Dedifferentiated amniotic fluid mesenchymal stem cell (primary cell): ENCODE measurements at regions not wholly inside any gene's neighbourhood (a gene's known extent, or its start where the extent isn't known, plus 50 kb on each side); places are given as distances from the start of the nearest gene placed in this dataset.
"Not testable (repeated sequence)": the region's sequence is repeated elsewhere in the genome, so short reads cannot be mapped to it uniquely, and the experiment has no call there.

Experiments
- DNase-seq: peaks from one replicate; pipeline ENCODE4 v3.0.0-alpha.2; 2016; ENCODE audit errors: extremely low spot score

- no peak for DNase-seq
Measured at GRCh38 chrX:98065151-98065550, 1181.4 kb downstream of the RPA4 start.

DNA sequence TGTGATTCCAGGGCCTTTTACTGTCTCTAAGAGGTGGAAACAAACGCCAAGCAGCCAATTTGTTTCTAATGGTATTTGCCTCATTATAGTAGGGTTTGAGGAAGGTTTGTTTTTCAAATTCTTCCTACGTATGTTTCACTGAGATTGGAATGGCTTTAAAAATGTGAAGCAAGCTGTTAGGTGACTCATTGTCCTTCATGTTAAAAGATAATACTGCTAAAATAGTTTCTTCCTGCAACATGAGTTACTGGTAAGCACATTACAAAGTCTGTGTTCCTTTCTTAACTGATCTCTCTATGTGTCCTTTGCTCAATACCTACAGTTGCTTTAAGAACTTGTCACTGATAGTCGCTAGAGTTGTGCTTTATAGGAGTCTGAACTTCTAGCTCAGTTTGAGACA lies 1183.9 kb downstream of the RPA4 start:
- DNase-seq, result no peak

GRCh38 chrX:98068024-98068580 lies 1184.4 kb downstream of the RPA4 start:
- DNase-seq, result no peak

GRCh38 chrX:98071331-98071730 lies 1187.6 kb downstream of the RPA4 start:
- DNase-seq, result no peak

GRCh38 chrX:98077440-98077839 lies 1193.7 kb downstream of the RPA4 start:
- DNase-seq, result no peak

GRCh38 chrX:98111684-98112083 lies 1228.0 kb downstream of the RPA4 start:
- DNase-seq, result no peak

GRCh38 chrX:98114021-98114420 lies 1230.3 kb downstream of the RPA4 start:
- no peak for DNase-seq

- DNase-seq, result no peak
Measured at GRCh38 chrX:98141466-98141865, 1257.8 kb downstream of the RPA4 start.

- no peak for DNase-seq
Measured at GRCh38 chrX:98191003-98191402, 1307.3 kb downstream of the RPA4 start.

- DNase-seq, result no peak
Measured at GRCh38 chrX:98194036-98194435, 1310.3 kb downstream of the RPA4 start.

DNA sequence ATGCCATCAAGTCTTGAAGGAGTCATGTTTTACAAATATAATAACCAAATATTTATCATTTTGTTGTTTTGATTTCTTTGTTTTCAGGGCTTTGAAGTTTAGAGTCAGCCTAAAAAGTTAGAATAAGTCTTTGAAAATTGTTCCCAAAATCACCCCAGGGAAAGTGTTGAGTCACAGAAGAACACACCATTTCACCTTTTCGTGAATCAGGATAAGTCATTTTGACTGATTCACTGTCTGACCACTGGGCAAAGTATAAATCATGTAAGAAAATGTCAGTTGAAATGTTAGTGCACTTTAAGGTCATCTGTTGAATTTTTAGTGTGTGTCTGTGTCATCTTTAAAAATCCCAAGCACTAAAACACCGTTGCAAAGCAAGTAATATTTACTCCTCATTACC lies 1320.1 kb downstream of the RPA4 start:
- DNase-seq, result no peak

DNA sequence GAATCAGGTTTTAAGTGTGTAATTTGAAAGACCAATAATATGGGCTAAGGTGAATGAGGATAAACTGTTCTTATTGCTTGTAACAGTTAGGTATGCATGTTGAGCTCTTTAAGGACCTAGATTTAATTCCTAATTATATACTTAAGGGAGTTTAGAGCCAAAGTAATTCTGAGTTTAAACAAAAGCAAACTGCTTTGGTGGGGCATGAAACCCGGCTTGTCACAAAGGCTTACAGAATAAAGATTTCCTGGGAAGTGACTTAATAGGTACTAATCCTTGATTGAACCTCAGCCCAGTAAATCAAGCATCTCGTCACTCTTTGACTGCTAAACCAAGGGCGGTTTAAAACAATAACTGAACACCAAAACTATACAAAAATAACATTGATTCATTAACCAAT lies 1324.2 kb downstream of the RPA4 start:
- no peak for DNase-seq

GRCh38 chrX:98231003-98231402 lies 1347.3 kb downstream of the RPA4 start:
- no peak for DNase-seq

- not testable (repeated sequence) for DNase-seq
Measured at GRCh38 chrX:98240061-98240460, 1356.4 kb downstream of the RPA4 start.

DNA sequence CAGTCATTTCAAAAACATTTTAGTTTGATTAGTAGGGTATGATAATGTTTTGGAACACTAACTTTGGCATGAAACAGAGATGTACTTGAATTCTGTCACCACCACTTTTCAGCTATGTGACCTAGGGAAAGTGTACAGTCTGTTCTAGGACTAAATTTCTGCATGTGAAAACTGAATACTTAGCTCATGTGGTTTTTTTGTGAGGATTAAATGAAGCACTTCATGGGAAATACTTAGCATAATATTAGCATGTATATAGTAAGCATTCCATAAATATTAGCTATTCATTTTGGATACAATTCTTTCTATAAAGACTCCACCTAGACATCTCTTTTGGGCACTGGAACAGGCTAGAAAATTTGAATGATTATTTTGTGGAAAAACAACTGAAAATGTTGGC lies 1379.4 kb downstream of the RPA4 start:
- DNase-seq, result no peak

- DNase-seq, result no peak
Measured at GRCh38 chrX:98289726-98290125, 1406.0 kb downstream of the RPA4 start.

GRCh38 chrX:98294310-98294709 lies 1410.6 kb downstream of the RPA4 start:
- DNase-seq, result no peak

GRCh38 chrX:98296129-98296528 lies 1412.4 kb downstream of the RPA4 start:
- DNase-seq, result no peak

DNA sequence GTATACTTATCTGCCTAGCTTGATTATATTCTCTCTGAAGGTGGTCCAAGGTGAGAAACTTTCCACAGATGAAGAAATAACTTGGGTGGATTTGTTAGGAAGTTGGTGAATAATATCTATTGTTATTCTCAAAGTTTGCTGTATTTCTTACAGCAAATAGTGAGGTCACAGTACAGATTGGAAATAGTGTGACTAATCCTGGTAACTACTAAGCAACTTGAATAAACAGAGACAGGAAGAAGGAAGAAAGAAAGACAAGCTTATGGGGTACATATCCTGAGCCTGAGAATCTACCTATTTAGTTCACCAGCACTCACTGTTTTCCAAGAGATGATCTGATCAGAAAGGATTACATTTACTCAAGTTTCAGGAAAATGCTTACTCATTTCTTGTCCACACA lies 1416.1 kb downstream of the RPA4 start:
- DNase-seq, result no peak

GRCh38 chrX:98300536-98300935 lies 1416.8 kb downstream of the RPA4 start:
- DNase-seq, result not testable (repeated sequence)

GRCh38 chrX:98331407-98331806 lies 1447.7 kb downstream of the RPA4 start:
- no peak for DNase-seq

DNA sequence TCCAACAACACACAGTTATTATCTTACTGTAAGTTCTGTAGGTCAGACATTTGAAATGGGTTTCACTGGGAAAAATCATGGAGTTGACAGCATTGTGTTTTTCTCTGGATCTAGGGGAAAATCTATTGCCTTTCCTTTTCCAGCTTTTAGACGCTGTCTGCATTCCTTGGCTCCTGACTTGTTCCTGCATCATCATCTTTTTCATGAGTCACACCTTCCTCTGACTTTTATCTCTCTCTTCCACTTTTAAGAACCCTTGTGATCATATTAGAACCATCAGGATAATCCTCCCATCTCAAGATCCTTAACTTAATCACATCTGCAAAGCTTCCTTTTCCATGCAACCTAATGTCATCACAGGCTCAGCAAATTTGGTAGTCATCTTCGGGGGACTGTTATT lies 1454.8 kb downstream of the RPA4 start:
- DNase-seq, result no peak

DNA sequence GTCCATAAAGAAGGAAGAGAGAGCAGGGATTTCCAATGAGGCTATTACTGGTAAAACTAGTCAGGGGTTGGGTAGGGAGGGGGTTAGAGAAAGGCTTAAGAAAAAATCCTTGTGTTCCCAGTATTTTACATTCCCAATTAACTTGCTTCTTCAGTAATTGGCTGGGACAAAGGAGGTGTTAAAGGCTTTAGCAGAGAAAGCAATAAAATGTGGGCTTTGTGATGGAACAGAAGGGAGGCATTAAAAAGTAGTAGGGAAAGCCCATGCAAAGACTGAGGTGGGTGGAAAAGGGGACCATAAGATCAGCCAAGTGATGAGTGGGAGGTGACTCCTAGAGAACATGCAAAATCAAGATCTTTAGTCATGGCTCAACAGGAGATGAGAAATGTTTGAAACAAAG lies 1467.2 kb downstream of the RPA4 start:
- no peak for DNase-seq

DNA sequence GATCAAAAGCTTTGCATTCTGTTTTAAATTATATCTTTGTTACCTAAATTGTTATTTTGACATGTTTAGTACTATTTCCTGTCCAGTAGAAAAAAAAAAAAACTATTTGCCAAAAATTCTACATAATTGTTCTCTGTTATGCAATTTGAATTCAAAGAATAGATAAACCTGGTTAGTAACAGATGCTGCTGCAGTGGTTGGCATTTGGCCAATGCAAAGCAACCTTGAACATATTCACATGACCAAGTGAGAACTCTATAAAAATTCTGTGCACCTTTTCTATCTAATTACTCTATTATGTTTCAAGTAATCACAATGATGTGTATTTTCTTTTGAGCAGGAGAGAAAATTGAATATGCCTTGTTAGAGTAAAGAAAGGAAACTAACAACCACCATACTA lies 1473.4 kb downstream of the RPA4 start:
- DNase-seq, result no peak

DNA sequence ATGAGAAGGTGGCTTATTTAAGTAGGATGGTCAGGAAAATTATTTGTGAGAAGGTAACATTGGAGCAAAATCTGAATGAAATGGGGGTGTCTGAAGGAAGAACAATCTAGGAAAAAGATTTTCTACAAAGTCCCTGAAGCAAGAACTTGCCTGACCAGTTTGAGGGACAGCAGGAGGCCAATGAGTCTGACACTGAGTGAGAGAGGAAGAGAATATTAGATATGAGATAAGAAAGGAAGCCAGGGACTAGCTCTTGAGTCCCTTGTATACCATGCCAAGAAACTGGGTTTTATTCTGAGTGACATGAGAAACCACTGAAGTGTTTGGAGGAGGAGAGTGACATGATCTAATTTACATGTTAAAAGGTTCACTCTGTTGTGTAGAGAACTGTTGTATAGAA lies 1478.9 kb downstream of the RPA4 start:
- DNase-seq, result no peak
